ENCODE measurements at regions not wholly inside any gene's neighbourhood (a gene's known extent, or its start where the extent isn't known, plus 50 kb on each side); places are given as distances from the start of the nearest gene placed in this dataset.
"Not testable (repeated sequence)": the region's sequence is repeated elsewhere in the genome, so short reads cannot be mapped to it uniquely, and the experiment has no call there.

GRCh38 chr6:22147921-22148776, 148.7 kb downstream of the PRL start:
- no peak for DNase-seq
- Mint-ChIP-seq H3K9me3 (no peaks in the 10 kb centered on the region), H3K27me3 (peaks cover 57% of the 10 kb centered on the region), H3K27ac (no peak overlapping the region), H3K4me3 (peak overlapping the region; percentile 4 to 82), H3K4me1 (peaks cover 28% of the 10 kb centered on the region)
- peak; percentile 60 for ATAC-seq

DNA sequence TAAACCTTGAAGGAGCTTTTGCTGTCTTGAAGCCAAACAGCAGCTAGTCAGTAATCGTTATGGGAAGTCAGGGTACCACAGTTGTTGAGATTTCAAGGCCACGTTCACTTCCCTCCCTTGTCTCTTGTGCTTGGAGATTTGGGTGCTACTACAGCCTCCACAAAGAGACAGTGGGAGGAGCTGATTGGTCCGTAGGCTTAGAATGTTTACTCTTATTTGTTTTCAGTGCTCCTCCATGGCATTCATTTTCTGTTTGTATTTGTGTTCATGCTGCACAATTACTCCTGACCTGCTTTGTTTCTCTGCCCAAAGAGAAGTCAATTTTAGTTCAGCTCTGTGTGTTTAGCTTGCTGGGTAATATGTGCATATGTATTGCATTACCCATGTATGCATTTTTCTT, 147.7 kb downstream of the PRL start:
- Mint-ChIP-seq H3K27me3 (peaks cover 65% of the 10 kb centered on the region), H3K27ac (no peak overlapping the region), H3K4me1 (peaks cover 28% of the 10 kb centered on the region), H3K9me3 (no peaks in the 10 kb centered on the region), H3K4me3 (no peak overlapping the region)
- no peak for DNase-seq
- no peak for ATAC-seq

DNA sequence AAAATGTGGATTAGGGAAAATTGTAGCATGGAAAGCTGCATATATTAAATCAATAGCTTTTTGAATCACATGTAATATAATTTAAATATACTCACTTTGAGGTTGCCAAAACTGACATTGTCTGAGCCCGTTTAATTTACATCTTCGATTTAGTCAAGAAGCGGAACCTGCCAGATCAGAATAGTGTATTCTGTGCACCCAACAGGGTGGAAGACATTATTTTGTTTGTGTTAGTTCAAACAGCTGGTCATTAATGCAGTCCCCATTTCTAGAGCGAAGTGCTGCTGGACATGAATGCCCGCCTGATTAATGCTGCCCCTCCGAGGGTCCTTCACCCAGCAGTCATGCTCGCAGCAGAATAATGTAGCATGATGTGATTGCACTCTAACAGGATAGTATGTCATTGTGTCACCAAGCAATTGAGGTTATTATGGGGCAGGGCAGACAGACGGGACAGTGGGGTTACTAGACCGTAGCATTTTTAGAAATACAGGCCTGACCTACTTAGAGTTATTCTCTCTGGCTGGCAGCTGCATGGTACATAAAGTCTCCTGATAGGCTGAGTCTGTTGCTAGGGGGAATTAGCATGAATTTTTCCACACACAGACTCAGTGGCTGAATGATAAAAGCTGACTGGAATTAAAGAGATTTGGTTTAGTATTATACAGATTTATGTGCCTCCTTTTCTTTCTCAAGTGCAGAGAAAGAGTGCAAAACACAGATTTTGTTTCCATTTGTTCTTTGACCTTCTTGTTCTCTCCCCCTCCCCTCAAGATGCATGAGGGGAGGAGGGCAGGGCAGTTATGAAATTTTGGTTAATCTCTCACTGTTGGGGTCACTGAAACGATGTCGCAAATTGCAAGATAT, 147.1 kb downstream of the PRL start:
- no peak overlapping the region for H3K4me3 Mint-ChIP-seq
- no peaks in the 10 kb centered on the region for H3K9me3 Mint-ChIP-seq
- H3K27me3 Mint-ChIP-seq = peaks cover 62% of the 10 kb centered on the region
- no peak for DNase-seq
- peaks cover 28% of the 10 kb centered on the region for H3K4me1 Mint-ChIP-seq
- ATAC-seq = no peak
- no peak overlapping the region for H3K27ac Mint-ChIP-seq

DNA sequence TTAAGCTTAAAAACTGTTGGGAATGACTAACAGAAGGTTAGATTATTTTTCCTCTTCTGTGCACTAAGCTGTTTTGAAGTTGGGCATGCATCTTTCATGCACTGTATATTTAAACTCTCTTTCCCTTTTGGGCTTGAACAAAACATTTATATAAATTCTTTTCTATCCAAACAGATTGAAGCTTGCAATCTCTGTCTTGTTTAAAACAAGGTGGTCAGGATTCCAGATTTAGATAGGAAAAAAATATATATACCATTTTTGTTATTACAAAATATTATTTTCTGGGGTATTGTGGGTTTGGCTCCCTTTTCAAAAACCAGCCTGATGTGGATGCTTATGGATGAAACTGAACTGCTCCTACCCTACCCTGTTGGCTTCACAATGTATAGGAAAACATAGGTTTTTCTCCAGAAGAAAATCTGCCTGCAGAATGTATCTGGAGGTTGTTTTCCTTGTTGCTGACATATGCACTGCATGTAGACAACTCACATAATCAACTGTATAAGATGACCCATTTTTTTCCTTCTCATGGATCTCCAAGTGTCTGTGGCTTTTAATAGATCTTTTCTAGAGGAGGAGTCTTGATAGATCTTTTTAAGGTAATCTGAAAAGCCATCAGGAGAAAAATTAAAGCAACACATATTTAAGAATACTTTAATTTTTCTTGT, 146.3 kb downstream of the PRL start:
- ATAC-seq = no peak
- H3K27me3 Mint-ChIP-seq = peaks cover 56% of the 10 kb centered on the region
- no peak for DNase-seq
- H3K9me3 Mint-ChIP-seq = no peaks in the 10 kb centered on the region
- no peak overlapping the region for H3K4me3 Mint-ChIP-seq
- peaks cover 28% of the 10 kb centered on the region for H3K4me1 Mint-ChIP-seq
- no peak overlapping the region for H3K27ac Mint-ChIP-seq

GRCh38 chr6:22151892-22152291, 144.9 kb downstream of the PRL start:
- Mint-ChIP-seq H3K4me1 (peaks cover 18% of the 10 kb centered on the region), H3K9me3 (no peaks in the 10 kb centered on the region), H3K4me3 (no peak overlapping the region), H3K27ac (no peak overlapping the region), H3K27me3 (peaks cover 42% of the 10 kb centered on the region)
- DNase-seq (no peak), ATAC-seq (no peak)

GRCh38 chr6:22152841-22153240, 144.0 kb downstream of the PRL start:
- Mint-ChIP-seq H3K27ac (no peak overlapping the region), H3K4me3 (no peak overlapping the region), H3K9me3 (no peaks in the 10 kb centered on the region), H3K27me3 (peaks cover 33% of the 10 kb centered on the region), H3K4me1 (peaks cover 10% of the 10 kb centered on the region)
- no peak for DNase-seq
- no peak for ATAC-seq

DNA sequence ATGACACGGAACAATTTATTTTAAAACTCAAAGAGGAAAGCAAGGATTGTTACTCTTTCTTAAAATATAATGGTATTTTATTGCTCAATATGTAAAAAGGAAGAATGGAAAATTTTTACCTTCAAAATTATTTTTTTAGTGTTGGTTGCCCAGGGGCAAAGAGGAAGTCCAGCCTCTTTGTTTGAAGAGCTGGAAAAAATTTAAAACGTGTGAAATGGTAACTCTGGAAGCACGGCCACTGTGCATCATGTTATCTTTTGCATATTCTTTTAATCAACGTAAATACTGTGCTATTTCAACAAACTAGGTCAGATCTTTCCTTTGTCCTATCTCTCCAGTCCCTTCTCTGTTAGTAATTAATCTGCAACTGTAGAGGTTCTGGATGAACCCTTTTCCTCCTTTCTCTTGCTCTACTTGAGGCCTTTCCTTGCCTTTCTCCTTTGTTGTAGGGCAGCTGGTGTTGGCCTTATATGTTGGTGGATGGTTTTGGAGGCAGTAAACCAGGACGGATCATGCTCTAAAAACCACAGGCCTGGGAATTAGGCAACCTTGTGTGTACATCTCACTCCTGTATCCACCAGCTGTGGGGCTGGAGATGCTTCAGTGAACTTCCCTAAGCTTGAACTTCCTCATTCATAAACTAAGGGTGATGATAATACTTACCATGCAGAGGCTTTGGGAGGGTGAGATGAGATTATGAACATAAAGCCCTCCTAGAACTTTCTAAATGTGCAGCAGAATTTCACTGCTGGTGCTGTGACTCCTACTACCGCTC, 143.3 kb downstream of the PRL start:
- ATAC-seq (no peak), DNase-seq (no peak)
- H3K27me3 Mint-ChIP-seq = peaks cover 25% of the 10 kb centered on the region
- H3K4me3 Mint-ChIP-seq = no peak overlapping the region
- H3K9me3 Mint-ChIP-seq = no peaks in the 10 kb centered on the region
- no peak overlapping the region for H3K27ac Mint-ChIP-seq
- H3K4me1 Mint-ChIP-seq = peaks cover 2% of the 10 kb centered on the region

- Mint-ChIP-seq H3K9me3 (no peaks in the 10 kb centered on the region), H3K27me3 (peaks cover 12% of the 10 kb centered on the region), H3K4me1 (no peaks in the 10 kb centered on the region), H3K4me3 (no peak overlapping the region), H3K27ac (no peak overlapping the region)
- DNase-seq = no peak
- no peak for ATAC-seq
These were observed 141.3 kb downstream of the PRL start for GRCh38 chr6:22155551-22155950.

- DNase-seq (no peak), ATAC-seq (no peak)
- no peaks in the 10 kb centered on the region for H3K4me1 Mint-ChIP-seq
- H3K4me3 Mint-ChIP-seq = no peak overlapping the region
- H3K27me3 Mint-ChIP-seq = peaks cover 12% of the 10 kb centered on the region
- H3K9me3 Mint-ChIP-seq = no peaks in the 10 kb centered on the region
- no peak overlapping the region for H3K27ac Mint-ChIP-seq
These were observed 139.6 kb downstream of the PRL start for GRCh38 chr6:22157233-22157632.

GRCh38 chr6:22164236-22164635, 132.6 kb downstream of the PRL start:
- DNase-seq = no peak
- Mint-ChIP-seq H3K4me1 (no peaks in the 10 kb centered on the region), H3K27me3 (no peaks in the 10 kb centered on the region)

DNA sequence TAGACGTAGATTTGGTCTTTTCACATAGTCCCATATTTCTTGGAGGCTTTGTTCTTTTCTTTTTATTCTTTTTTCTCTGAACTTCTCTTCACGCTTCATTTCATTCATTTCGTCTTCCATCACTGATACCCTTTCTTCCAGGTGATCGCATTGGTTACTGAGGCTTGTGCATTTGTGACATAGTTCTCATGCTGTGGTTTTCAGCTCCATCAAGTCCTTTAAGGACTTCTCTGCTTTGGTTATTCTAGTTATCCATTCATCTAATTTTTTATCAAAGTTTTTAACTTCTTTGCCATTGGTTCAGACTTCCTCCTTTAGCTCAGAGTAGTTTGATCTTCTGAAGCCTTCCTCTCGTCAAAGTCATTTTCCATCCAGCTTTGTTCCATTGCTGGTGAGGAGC, 125.8 kb downstream of the PRL start:
- DNase-seq, H3K27ac Mint-ChIP-seq, H3K4me3 Mint-ChIP-seq, ATAC-seq, H3K4me1 Mint-ChIP-seq, H3K27me3 Mint-ChIP-seq: not testable (repeated sequence)
- H3K9me3 Mint-ChIP-seq = peaks cover 18 to 32% of the 10 kb centered on the region in 2 donors

More at GRCh38 chr6:22164236-22164635, 132.6 kb downstream of the PRL start:
- Mint-ChIP-seq H3K9me3 (no peaks in the 10 kb centered on the region), H3K27ac (no peak overlapping the region), H3K4me3 (no peak overlapping the region)
- no peak for ATAC-seq

- not testable (repeated sequence) for ATAC-seq, H3K4me3 Mint-ChIP-seq, H3K4me1 Mint-ChIP-seq, H3K27ac Mint-ChIP-seq, H3K27me3 Mint-ChIP-seq, DNase-seq
- H3K9me3 Mint-ChIP-seq = peaks cover 18 to 32% of the 10 kb centered on the region in 2 donors
These were observed 125.0 kb downstream of the PRL start for GRCh38 chr6:22171885-22172284.

- H3K9me3 Mint-ChIP-seq = peaks cover 18 to 32% of the 10 kb centered on the region in 2 donors
- no peak overlapping the region for H3K4me3 Mint-ChIP-seq
- H3K27ac Mint-ChIP-seq = no peak overlapping the region
- DNase-seq = no peak
- H3K4me1 Mint-ChIP-seq = no peaks in the 10 kb centered on the region
- ATAC-seq = no peak
- H3K27me3 Mint-ChIP-seq = no peaks in the 10 kb centered on the region
These were observed 123.5 kb downstream of the PRL start for GRCh38 chr6:22173311-22173710.

DNA sequence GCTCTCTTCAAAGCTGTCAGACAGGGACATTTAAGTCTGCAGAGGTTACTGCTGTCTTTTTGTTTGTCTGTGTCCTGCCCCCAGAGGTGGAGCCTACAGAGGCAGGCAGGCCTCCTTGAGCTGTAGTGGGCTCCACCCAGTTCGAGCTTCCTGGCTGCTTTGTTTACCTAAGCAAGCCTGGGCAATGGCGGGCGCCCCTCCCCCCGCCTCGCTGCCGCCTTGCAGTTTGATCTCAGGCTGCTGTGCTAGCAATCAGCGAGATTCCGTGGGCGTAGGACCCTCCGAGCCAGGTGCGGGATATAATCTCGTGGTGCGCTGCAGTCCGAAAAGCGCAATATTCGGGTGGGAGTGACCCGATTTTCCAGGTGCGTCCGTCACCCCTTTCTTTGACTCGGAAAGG, 116.6 kb downstream of the PRL start:
- H3K27me3 Mint-ChIP-seq, ATAC-seq: not testable (repeated sequence)

DNA sequence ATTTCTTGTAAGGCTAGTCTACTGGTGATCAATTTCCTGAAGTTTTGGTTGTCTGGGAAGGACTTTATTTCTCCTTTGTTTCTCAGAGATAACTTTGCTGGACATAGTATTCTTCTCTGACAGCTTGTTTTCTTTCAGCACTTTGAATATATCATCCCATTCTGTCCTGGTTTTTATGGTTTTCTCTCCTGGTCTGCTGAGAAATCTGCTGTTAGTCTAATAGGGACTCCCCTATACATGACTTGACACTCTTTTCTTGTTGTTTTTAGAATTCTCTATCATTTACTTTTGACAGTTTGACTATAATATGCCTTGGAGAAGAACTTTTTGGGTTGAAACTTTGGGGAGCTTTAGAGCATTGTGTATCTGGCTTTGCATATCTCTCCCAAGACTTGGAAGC, 112.5 kb downstream of the PRL start:
- ATAC-seq (no peak), DNase-seq (no peak)
- Mint-ChIP-seq H3K4me3 (no peak overlapping the region), H3K9me3 (peaks cover 29 to 40% of the 10 kb centered on the region in 2 donors), H3K27me3 (no peaks in the 10 kb centered on the region), H3K27ac (no peak overlapping the region), H3K4me1 (no peaks in the 10 kb centered on the region)

More for the DNA sequence above, 116.6 kb downstream of the PRL start:
- not testable (repeated sequence) for H3K4me1 Mint-ChIP-seq, DNase-seq, H3K4me3 Mint-ChIP-seq, H3K27ac Mint-ChIP-seq
- H3K9me3 Mint-ChIP-seq = peaks cover 29 to 37% of the 10 kb centered on the region in 2 donors
